Stomach (tissue), 8 donors: ENCODE measurements at regions not wholly inside any gene's neighbourhood (a gene's known extent, or its start where the extent isn't known, plus 50 kb on each side); places are given as distances from the start of the nearest gene placed in this dataset.

ENCODE experiments used
- DNase-seq, 2 donors: peaks; one replicate each; pipeline versions ENCODE4 v3.0.0 to v3.0.0-alpha.2; 2013 to 2019
- H3K27ac ChIP-seq, 5 donors: fragments of 200-600 bp in 4 of 5; sonication (generic) in 4 of 5; one replicate each; pipeline ENCODE4 v1.5.1; 2013 to 2019; ENCODE audit warnings: mild to moderate bottlenecking in 1 of 5, moderate library complexity in 1 of 5
- H3K27me3 ChIP-seq, 3 donors: fragments of 200-600 bp; sonication (generic); one replicate each; pipeline ENCODE4 v1.5.1; 2017 to 2019; ENCODE audit warnings: mixed run types in 1 of 3
- H3K36me3 ChIP-seq, 4 donors: fragments of 200-600 bp; sonication (generic); 1 replicate in 3 of 4; 2 replicates in 1 of 4; pipeline ENCODE4 v1.5.1; 2016 to 2019
- H3K4me1 ChIP-seq, 4 donors: fragments of 200-600 bp; sonication (generic); one replicate each; pipeline ENCODE4 v1.5.1; 2016 to 2019
- H3K4me3 ChIP-seq, 4 donors: fragments of 200-600 bp; sonication (generic) in 3 of 4; one replicate each; pipeline ENCODE4 v1.5.1; 2016 to 2019; ENCODE audit warnings: mild to moderate bottlenecking in 1 of 4
- H3K9me3 ChIP-seq, 4 donors: fragments of 200-600 bp; sonication (generic); one replicate each; pipeline ENCODE4 v1.5.1; 2016 to 2019
- EP300 ChIP-seq: sonication (generic); formaldehyde crosslinking; IDR thresholded peaks from one replicate; pipeline ENCODE4 v1.6.1; 2017; ENCODE audit warnings: antibody characterized with exemption
- POLR2A ChIP-seq, 4 donors: fragments of 450-650 bp; IDR thresholded peaks; one replicate each; pipeline ENCODE4 v1.6.1; 2016; ENCODE audit warnings: antibody characterized with exemption in 4 of 4, control low read depth in 2 of 4, mild to moderate bottlenecking in 1 of 4, moderate library complexity in 1 of 4
- POLR2AphosphoS5 ChIP-seq, 3 donors: sonication (generic); formaldehyde crosslinking; IDR thresholded peaks; one replicate each; pipeline ENCODE4 v1.6.1; 2016; ENCODE audit warnings: antibody characterized with exemption in 3 of 3
- WGBS, 5 donors: extraction: QIAGEN DNeasy Blood & Tissue Kit in 3 of 5; methylation state at CpG; one replicate each; pipeline versions ENCODE4 v1.1.5 to v1.1.7; 2013 to 2018; 5-methylcytosine and 5-hydroxymethylcytosine counted together
- intact Hi-C: fragments of 100-400 bp; cut with DNase I; formaldehyde crosslinking; loops from one replicate; pipeline ENCODE4 v1.15.1; 2023; ENCODE audit warnings: low total_unique reads
- TF ChIP-seq, protein P1 (sequence below), 7 experiments: fragments of 450-650 bp in 4 of 7; fragments of 200-600 bp in 3 of 7; sonication (generic) in 3 of 7; IDR thresholded peaks; one replicate each; pipeline ENCODE4 v1.5.1; 2016 to 2019; ENCODE audit warnings: antibody characterized with exemption in 7 of 7, control low read depth in 2 of 7, mild to moderate bottlenecking in 1 of 7
- donor health status: healthy with polysubstance abuse.
- donor health status: Bipolar disorder and iron deficiency.
- donor health status: healthy.

DNA sequence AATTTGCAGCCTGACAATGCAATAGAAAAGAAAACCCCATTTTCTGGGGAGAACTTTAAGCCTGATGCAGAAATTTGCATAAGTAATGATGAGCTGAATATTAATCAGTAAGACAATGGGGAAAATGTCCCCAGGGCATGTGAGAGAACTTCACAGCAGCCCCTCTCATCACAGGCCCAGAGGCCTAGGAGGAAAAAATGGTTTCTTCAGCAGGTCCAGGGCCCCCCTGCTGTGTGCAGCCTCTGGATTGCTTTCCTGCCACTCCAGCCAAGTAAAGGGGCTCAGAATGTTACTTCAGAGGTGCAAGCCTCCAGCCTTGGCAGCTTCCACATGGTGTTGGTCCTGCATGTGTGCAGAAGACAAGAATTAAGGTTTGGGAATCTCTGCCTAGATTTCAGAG is 900.3 kb upstream of the ROBO1 start:
- DNase-seq, result no peak
- no peak overlapping the region for H3K4me3 ChIP-seq
- H3K9me3 ChIP-seq, result peaks cover 5 to 24% (median 15%) of the 10 kb centered on the region in 4 donors
- H3K36me3 ChIP-seq, result no peaks in the 10 kb centered on the region
- intact Hi-C loops, result no loop called here
- H3K27ac ChIP-seq, result no peak overlapping the region
- no peaks in the 10 kb centered on the region for H3K27me3 ChIP-seq
- H3K4me1 ChIP-seq, result no peaks in the 10 kb centered on the region
- no peak for TF ChIP-seq POLR2A (IDR thresholded peaks at IDR 0.05)
- TF ChIP-seq, protein P1, sequence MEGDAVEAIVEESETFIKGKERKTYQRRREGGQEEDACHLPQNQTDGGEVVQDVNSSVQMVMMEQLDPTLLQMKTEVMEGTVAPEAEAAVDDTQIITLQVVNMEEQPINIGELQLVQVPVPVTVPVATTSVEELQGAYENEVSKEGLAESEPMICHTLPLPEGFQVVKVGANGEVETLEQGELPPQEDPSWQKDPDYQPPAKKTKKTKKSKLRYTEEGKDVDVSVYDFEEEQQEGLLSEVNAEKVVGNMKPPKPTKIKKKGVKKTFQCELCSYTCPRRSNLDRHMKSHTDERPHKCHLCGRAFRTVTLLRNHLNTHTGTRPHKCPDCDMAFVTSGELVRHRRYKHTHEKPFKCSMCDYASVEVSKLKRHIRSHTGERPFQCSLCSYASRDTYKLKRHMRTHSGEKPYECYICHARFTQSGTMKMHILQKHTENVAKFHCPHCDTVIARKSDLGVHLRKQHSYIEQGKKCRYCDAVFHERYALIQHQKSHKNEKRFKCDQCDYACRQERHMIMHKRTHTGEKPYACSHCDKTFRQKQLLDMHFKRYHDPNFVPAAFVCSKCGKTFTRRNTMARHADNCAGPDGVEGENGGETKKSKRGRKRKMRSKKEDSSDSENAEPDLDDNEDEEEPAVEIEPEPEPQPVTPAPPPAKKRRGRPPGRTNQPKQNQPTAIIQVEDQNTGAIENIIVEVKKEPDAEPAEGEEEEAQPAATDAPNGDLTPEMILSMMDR (IDR thresholded peaks at IDR 0.05), result no peak

GRCh38 chr3:80663426-80663825 is 895.6 kb upstream of the ROBO1 start:
- H3K4me3 ChIP-seq, result no peak overlapping the region
- H3K4me1 ChIP-seq, result no peaks in the 10 kb centered on the region
- 23 to 36% (median 25%) methylated on average over 3 of the region's 3 CpGs for WGBS, 5 donors
- no peak for DNase-seq
- TF ChIP-seq, protein P1 (IDR thresholded peaks at IDR 0.05), result no peak
- no peaks in the 10 kb centered on the region for H3K27me3 ChIP-seq
- intact Hi-C loops, result no loop called here
- H3K27ac ChIP-seq, result no peak overlapping the region
- no peaks in the 10 kb centered on the region for H3K36me3 ChIP-seq
- H3K9me3 ChIP-seq, result peaks cover 5 to 17% (median 12%) of the 10 kb centered on the region in 4 donors

DNA sequence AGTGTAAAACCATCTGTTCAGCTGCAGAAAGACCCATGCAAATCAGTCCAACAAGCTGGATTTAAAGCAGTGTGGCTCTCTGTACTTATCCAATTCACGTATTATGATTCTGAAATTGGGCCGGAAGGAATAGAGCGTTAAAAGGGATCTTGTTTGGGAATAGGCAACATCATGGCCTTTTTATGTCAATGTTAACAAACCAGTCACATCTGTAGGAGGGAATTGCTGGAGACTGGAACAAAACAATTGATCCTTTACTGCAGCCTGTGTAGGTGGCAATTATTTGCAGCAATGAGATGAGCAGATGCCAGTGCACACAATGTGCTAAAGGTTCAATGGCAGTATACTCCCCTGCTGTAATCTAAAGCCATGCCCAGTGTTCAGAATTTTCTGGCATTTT is 887.4 kb upstream of the ROBO1 start:
- H3K9me3 ChIP-seq, result peaks cover 0 to 7% (median 0%) of the 10 kb centered on the region in 4 donors
- 89 to 98% (median 94%) methylated on average over 3 of the region's 3 CpGs for WGBS, 5 donors
- H3K27me3 ChIP-seq, result no peaks in the 10 kb centered on the region
- no peak overlapping the region for H3K4me3 ChIP-seq
- no peak for DNase-seq
- H3K4me1 ChIP-seq, result no peaks in the 10 kb centered on the region
- no peaks in the 10 kb centered on the region for H3K36me3 ChIP-seq
- no peak overlapping the region for H3K27ac ChIP-seq
- TF ChIP-seq EP300 (no peak), POLR2A (IDR thresholded peaks at IDR 0.05) (no peak), POLR2AphosphoS5 (IDR thresholded peaks at IDR 0.05) (no peak)
- TF ChIP-seq, protein P1 (IDR thresholded peaks at IDR 0.05), result no peak
- intact Hi-C loops, result no loop called here

- Histone ChIP-seq H3K9me3 (peaks cover 0 to 7% (median 0%) of the 10 kb centered on the region in 4 donors), H3K4me3 (no peak overlapping the region), H3K36me3 (no peaks in the 10 kb centered on the region), H3K27ac (no peak overlapping the region), H3K4me1 (no peaks in the 10 kb centered on the region), H3K27me3 (no peaks in the 10 kb centered on the region)
- DNase-seq, result no peak
- intact Hi-C loops, result no loop called here
- no peak for TF ChIP-seq POLR2AphosphoS5 (IDR thresholded peaks at IDR 0.05)
- TF ChIP-seq POLR2A (IDR thresholded peaks at IDR 0.05), result no peak
- TF ChIP-seq EP300, result no peak
- TF ChIP-seq, protein P1 (IDR thresholded peaks at IDR 0.05), result no peak
Measured at GRCh38 chr3:80649170-80649569, 881.4 kb upstream of the ROBO1 start.

DNA sequence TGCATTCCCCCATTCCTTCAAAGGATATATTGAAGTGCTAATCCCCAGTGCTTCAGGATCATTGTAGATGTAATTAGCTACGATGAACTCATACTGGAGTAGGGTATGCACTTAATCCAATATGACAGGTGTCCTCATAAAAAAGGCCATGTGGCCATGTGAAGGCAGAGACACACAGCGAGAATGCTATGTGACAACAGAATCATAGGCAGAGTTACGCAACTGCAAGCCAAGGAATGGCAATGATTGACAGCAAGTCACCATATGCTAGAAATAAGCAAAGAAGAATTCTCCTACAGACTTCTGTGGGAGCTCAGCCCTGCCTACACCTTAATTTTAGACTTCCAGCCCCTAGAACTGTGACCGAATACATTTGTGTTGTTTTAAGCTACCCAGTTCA is 875.6 kb upstream of the ROBO1 start:
- WGBS, 5 donors, result 82 to 91% (median 89%) methylated on average over 4 of the region's 4 CpGs

More for the DNA sequence above, 875.6 kb upstream of the ROBO1 start:
- Histone ChIP-seq H3K4me3 (no peak overlapping the region), H3K27ac (no peak overlapping the region), H3K4me1 (no peaks in the 10 kb centered on the region), H3K9me3 (no peaks in the 10 kb centered on the region), H3K36me3 (no peaks in the 10 kb centered on the region), H3K27me3 (no peaks in the 10 kb centered on the region)
- DNase-seq, result no peak
- intact Hi-C loops, result no loop called here
- TF ChIP-seq, protein P1 (IDR thresholded peaks at IDR 0.05), result no peak
- TF ChIP-seq POLR2A (IDR thresholded peaks at IDR 0.05) (no peak), EP300 (no peak), POLR2AphosphoS5 (IDR thresholded peaks at IDR 0.05) (no peak)
